GM19351 (cell line): ENCODE measurements at regions not wholly inside any gene's neighbourhood (a gene's known extent, or its start where the extent isn't known, plus 50 kb on each side); places are given as distances from the start of the nearest gene placed in this dataset.
"Not testable (repeated sequence)": the region's sequence is repeated elsewhere in the genome, so short reads cannot be mapped to it uniquely, and the experiment has no call there.

Experiments used
- ATAC-seq: cut with Tn5 transposase; IDR thresholded peaks from one replicate; pipeline ENCODE4 v1.9.1; 2021; ENCODE audit warnings: mild to moderate bottlenecking, moderate library complexity; ENCODE audit not compliant: unreplicated experiment

DNA sequence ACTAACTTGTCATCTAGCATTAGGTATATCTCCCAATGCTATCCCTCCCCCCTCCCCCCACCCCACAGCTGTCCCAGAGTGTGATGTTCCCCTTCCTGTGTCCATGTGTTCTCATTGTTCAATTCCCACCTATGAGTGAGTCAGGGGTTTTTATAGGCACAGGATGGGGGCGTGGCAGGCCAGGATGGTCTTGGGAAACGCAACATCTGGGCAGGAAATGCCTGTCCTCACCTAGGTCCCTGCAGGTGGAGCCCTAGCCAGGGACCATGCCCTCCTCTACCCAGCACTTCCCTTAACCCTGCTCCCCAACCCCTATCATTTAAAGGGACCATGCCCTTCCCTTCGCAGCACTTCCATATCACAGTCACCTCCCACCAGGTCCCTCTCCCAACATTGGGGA, 1430.6 kb downstream of the CDH8 start:
- not testable (repeated sequence) for ATAC-seq

DNA sequence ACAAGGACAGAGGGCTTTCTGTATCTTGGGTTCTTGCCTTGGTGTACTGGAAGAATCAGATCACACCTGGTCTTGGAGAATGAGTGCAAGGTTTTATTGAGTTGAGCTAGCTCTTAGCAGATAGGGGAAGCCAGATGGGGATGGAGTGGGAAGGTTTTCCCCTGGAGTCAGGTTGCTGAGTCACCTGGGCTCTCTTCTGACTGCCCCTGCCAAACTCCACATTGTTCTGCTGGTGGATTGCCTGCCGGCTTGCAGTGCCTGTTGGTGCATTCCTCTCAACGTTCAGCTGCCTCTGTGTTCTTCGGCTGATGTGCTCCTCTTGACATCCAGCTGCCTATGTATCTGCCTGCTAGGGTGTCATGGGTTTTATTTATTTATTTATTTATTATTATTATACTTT, 1431.1 kb downstream of the CDH8 start:
- no peak for ATAC-seq

DNA sequence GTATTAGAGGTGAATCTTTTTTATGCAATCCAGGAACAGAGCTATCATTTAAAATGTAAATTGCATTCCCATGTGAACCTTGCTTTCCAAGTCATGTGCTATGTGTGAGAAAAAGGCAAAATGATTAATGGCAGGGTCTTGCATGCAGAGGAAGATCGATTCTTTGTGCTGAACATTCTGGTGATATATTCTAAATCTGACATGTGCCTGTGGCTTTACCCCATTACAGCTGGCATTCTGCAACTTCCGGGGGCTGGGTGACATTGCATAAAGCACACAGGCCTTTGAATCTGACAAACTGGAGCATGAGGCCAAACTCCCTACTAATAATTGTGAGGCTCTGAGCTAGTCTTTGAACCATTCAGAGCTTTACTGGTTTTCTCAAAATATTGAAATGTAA, 1449.7 kb downstream of the CDH8 start:
- no peak for ATAC-seq

DNA sequence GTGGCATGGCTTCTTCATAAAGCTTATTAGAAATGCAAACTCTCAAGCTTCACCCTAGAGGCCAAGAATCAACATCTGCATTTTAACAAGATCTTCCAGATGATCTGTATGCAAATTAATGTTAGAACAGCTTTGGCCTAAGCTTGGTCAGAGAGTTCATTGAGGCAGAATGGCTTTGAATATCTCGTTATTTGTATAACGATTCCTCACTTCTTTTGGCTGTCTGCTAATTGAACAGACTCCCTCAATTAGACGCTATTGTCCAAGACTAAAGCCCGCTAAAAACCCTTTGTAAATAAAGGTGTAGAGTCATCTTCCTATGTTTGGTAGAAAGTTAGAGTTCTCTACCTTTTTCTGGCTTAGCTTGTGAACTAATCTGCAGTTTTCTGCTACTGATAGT, 1453.7 kb downstream of the CDH8 start:
- ATAC-seq, result no peak

DNA sequence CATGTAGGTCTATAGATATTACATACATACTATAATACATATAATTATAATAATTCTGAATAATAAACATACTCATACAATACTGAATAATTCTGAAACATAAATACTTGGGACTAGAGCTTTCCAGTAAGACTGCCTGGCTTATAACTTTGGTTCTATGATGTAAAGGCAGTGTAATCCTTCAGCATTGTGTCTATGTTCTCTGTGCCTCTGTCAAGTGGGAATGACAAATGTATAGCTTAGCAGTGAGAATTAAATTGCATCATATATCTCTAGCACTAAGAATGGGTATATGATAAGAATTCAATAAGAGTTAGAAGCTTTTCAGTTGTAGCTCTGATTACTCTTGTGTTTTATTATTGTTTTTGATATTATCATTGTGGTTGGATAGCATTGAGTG, 1469.3 kb downstream of the CDH8 start:
- ATAC-seq, result no peak

DNA sequence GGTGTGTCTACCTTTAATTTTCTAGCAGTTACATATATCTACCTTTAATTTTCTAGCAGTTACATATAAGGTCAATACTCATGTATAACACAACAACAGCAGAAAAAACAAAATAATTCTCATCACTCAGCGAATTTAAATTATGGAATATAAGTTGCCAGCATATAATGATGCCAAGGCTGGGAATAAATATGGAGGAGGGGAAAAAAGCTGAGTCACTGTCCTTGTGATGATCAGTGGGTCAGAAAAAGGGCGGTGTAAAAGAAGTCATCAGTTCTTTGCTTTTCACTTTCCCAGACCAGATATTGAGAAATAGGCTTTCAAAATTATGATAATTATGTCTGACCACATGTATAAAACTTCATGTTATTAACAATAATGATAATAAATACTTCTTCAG, 1471.7 kb downstream of the CDH8 start:
- ATAC-seq, result no peak

DNA sequence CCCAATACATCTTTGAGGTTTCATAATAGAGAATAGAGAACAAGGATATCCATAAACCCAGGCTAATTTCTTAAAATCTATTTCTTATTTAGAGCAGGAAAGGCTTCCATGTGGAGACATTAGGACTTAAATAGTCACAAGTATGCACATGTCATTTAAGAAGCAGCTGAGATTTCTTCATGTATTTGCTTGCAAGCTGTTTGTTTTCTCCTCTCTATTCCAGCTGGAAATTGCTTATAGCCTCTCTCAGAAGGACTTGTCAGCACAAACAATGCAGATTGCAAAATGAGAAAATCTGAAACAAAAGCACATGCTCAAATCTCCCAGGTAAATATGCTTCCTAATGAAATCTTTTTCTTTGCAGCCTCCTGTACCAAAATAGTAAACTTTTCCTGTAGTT, 1473.1 kb downstream of the CDH8 start:
- ATAC-seq, result no peak

DNA sequence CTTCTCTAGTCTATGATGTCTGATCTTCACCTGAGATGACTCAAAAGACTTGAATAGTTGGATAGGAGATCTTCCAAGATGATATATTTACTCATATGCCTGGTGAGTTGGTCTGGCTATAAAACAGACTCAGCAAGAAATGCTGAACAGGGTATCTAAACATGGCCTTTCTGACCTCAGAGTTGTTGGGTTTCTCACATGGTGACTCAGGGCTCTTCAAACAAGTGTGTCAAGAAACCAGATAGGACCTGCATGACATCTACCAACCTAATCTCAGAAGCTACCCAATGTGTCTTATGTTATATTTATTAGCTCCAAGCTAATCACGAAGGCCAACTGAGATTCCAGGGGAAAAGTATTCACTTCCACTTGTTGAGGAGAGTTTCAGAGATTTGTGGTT, 1477.3 kb downstream of the CDH8 start:
- no peak for ATAC-seq

DNA sequence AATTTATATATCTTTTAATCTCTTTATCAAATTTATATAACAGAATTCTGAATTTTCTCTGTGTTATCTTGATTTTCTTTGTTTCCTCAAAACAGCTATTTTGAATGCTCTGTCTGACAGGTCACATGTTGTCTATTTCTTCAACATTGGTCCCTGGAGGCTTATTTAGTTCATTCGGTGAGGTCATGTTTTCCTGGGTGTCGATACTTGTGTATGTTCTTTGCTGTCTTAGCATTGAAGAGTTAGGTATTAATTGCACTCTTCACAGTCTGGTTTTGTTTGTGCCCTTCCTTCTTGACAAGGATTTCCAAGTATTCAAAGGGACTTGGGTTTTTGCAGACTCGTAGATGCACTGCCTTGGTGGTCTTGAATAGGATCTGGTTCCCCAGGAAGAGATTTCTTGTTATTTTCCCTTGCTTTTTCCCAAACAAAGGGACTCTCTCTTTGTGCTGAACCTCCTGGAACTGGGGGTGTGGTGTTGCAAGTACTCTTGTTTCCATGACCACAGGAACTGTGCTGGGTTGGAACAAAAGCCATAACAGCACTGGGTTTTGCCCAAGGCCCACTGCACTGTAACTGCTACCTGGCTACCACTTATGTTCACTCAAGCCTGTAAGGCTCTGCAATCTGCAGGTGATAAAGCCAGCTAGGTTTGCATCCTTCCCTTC, 1483.0 kb downstream of the CDH8 start:
- no peak for ATAC-seq

DNA sequence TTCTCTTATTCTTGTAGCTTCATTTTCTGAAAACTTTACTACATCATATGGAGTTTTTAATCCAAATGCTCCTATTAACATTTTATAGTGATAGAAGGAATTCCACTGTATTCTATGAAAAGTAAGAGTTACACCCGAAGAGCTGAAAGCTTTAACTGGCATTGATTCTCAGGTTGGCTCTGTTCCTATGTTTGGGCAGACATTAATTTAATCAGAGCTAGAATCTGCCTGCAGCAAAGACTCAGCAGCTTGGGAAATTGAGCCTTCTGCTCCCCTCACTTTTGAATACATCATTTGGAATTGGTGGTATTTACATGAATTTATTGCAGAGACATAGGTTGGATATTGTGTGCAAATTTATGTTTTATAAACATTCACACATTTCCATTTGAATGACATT, 1494.7 kb downstream of the CDH8 start:
- no peak for ATAC-seq

DNA sequence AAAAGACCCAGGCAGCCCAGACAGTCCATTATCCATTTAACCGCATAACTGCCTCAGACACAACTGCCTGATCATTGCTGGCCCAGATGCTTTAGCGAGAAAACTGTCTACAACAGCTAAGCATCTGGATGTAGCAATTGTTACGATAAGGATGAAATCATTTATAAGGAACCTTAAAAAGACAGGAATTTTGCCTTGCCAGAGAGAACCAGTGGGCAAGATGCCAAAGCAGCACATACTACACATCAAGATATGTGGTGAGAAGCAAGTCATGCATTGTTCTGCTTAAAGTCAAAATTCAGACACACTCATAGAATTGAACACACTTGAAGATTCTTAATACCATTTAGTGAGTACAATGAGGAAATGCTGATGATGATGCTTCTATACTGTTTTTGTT, 1525.3 kb downstream of the CDH8 start:
- ATAC-seq, result no peak

DNA sequence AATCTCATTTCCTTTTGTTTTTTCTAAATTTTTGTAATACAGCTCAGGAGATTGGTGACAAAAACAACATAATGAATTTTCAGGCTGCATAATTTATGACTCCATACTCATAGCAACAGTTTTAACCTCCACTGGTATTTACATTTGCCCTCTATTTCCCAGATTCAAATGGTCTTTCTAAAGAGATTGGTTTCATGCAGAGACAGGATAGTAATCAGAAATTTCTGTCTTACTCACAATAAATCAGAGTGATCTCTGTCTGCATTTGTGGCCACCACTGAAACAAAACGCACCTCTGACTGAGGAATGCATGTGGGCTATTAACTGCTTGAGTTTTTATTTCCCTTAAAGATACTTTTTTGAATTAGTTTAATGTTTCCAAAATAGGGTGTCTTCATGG, 1526.0 kb downstream of the CDH8 start:
- ATAC-seq, result no peak

DNA sequence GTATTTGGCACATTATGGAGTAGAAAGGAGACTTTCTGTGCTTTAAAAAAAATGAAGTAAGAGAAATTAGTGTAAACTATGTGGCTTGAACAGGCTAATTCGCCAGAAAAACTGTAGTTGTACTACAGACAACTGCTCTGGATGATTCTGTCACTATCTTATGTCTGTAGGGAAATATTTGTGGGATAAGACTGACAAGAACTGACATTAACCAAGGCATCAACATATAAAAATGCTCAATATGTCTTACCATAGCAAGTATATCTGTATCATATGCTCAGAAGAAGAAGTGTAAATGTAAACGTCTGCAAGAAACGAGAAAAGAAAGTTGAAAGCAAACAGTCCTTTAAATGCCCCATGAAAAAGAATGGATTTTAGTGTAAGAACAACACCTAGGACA, 1545.0 kb downstream of the CDH8 start:
- no peak for ATAC-seq

DNA sequence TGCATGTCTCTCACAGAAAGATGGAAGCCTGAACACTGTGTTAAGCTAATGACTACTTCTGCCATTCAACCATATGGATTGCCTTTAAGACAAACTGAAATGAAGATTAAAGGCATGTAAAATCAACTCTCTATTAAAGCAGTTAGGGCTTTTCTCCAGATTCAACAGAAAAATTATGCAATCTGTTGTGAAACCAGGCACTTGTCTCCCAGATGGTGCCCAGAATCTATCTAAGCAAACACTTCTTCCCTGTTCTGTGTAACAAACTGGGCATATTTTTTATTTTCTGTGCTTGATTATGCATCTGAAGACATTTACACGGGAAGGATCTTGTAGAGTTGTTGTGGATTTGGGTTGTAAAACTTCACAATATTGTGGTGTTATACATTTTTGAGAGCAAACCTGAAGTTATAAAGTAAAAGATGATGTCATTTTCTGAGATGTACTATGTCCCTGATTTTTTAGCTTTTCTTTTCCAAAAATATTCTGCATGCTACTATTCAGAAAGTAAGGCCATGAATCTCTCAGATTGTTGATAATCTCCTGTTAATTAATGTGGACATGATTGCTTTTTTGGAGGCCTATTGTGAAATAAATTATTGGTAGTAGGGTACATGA, 1550.3 kb downstream of the CDH8 start:
- ATAC-seq, result no peak

DNA sequence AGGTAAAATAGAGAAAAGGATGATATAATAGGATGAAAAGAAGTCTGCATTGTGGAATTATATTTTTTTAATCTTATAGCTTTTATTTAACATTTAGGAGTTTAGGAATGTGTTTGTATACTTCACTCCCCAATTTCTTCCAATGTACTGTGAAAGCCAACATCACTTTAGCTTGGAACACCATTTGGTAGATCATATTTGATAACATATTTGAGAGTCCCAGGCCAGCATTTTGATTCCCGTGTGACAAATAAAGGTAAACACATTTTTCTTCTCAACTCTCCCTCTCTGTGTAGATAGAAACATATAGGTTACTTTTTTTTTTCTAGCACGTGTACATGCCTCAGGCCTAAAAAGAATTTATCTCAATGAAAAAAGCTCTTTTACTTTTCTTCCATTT, 1551.3 kb downstream of the CDH8 start:
- ATAC-seq, result no peak

DNA sequence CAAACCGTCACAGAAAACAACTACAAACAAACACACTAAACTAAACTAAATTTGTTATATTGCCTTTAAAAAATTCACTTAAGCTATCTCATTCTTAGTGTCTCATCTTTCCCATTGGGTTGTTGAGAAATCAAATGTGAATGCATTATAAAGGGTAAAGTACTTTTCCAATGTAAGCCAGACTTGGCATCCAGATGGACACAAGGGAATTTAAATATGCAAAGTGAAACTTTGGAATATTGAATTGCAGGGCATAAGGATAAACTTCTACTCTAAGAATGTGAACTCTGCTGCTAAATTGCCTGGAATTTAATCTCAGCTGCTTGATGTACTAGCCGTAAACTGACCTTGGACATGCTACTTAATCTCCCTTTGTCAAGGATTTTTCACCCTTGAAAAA, 1554.6 kb downstream of the CDH8 start:
- ATAC-seq, result no peak

DNA sequence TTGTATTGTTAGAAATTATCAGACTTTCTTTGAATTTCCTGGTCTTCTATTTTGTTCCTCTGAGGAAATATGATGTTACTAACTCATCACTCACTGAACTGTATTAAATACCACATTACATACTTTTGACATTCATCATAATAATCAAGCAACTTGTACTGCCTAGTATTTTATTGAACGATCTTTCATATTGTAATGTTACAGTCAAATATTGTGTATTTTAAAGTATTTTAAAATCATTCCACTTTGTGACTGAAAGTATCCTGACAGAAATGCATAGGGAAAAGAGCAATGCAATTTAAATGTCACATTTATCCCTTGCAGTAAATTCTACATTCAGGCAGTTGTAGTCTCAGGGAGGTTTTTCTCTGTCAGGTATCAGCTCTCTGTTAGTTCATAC, 1557.4 kb downstream of the CDH8 start:
- ATAC-seq, result no peak

DNA sequence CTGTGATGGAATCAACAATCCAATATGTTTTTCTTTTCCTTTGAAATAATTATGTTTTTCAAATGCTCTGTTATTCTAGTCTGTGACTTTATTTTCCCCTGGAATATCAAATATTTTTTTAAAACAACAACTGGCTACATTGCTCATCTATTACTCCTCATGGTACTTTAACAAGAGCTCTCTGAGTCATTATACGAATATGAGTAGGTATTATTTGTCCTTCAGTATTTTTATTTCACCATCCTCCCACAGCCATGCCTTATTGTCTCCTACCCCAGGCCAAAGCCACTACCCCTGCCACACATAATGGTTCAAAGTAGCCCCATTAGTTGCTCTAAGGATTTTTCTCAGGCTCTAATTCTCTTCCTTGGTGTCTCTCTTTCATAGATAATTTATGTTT, 1572.3 kb downstream of the CDH8 start:
- no peak for ATAC-seq

DNA sequence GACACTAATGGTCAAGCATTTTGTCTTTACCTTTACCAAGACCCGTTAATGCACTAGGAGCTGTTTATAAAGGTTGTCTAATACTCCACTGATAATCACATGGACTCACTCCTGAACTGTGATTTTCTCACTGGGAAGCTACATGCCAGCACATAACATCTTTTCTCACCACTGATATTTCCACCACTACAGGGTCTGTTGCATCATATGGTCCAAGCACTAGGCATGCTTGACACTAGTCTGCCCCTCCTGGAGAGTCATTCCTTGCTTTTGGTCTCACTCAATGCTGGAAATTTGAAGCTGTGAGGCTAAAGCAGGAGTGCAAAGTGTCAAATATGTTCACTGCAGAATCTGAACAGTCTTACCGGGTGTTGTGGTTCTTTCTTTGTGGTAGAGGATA, 1576.8 kb downstream of the CDH8 start:
- ATAC-seq, result no peak

DNA sequence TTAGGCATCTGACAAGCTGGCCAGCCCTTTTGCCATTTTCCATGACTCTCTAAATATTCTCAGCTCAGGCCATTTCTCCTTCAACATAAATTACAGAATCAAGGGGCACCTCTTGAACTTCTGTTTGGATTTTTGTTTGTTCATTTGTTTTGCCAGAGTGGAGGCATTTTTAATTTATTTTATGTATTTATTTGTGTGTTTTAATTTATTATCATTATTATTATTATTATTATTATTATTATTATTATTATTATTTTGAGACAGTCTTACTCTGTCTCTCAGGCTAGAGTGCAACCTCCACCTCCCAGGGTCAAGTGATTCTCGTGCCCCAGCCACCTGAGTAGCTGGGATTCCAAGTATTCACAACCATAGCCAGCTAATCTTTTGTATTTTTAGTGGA, 1578.0 kb downstream of the CDH8 start:
- no peak for ATAC-seq

DNA sequence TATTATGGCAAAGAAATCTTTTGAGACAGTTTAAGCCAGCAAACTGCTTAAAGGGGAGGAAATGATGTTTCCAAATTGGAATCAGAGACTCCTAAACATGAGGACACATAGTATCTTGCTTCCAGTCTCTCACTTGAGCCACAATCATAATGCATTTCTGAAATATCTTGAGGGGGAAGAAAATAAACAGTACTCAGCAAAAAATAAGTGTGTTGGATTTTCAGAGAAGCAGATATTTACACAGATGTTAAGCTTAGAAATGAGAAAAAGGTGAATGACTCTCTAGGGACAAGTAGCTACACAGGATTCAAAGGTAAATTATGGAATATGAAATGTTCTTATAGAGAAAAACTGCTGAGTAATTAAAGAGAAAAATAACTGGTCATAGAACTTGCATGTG, 1583.6 kb downstream of the CDH8 start:
- ATAC-seq, result no peak

DNA sequence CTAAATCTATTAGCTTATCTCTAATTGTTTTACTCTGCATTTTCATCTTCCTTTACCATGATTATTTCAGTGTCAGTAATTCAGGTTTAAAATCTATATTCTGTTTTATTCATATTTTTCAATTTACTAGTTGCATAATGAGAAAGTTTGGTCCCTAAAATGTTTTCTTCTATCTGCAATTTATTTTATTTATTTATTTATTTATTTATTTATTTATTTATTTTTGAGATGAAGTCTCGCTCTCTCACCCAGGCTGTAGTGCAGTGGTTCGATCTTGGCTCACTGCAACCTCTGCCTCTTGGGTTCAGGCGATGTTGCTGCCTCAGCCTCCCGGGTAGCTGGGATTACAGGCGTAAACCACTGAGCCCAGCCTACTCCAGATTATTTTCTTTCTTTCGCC, 1597.3 kb downstream of the CDH8 start:
- ATAC-seq, result no peak

DNA sequence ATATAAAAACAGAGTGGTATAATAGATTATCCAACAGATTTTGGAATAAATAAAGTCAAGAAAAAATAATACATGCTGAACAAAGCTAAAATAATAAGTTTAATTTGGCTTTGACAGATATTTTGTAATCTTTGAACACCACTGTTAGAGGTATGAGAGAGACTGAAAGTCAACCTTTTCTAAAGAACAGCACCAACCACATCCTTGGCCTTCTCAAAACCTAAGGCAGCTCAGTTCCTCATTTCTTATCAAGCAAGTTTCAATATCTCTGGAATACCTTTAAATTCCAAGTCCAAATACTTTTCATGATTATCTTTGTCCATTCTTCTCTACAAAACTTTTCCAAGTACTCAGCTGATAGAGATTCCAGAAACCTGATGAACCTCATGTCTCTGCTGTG, 1603.8 kb downstream of the CDH8 start:
- ATAC-seq, result no peak
